Fibroblast of lung (primary cell): ENCODE measurements at regions not wholly inside any gene's neighbourhood (a gene's known extent, or its start where the extent isn't known, plus 50 kb on each side); places are given as distances from the start of the nearest gene placed in this dataset.

ENCODE experiments used
- DNase-seq, 2 donors: peaks; one replicate each; pipeline versions ENCODE4 v3.0.0 to v3.0.0-alpha.2; 2010; ENCODE audit warnings: low read depth in 2 of 2
- H2AFZ ChIP-seq: 2 replicates; pipeline ENCODE4 v1.5.1; 2012; ENCODE audit warnings: low read length, control low read depth, inconsistent platforms
- H3K27ac ChIP-seq: 2 replicates; pipeline ENCODE4 v1.5.1; 2011; ENCODE audit warnings: low read length, control low read depth; ENCODE audit not compliant: insufficient read depth
- H3K27me3 ChIP-seq: 2 replicates; pipeline ENCODE4 v1.5.1; 2011; ENCODE audit warnings: mild to moderate bottlenecking, low read length; ENCODE audit not compliant: control insufficient read depth, insufficient read depth
- H3K36me3 ChIP-seq: 2 replicates; pipeline ENCODE4 v1.5.1; 2011; ENCODE audit warnings: low read length; ENCODE audit not compliant: control insufficient read depth, insufficient read depth
- H3K4me1 ChIP-seq: 2 replicates; pipeline ENCODE4 v1.5.1; 2011; ENCODE audit warnings: low read length; ENCODE audit not compliant: control insufficient read depth, insufficient read depth; ENCODE audit errors: extremely low read depth
- H3K4me2 ChIP-seq: 2 replicates; pipeline ENCODE4 v1.5.1; 2011; ENCODE audit warnings: low read length, control low read depth; ENCODE audit not compliant: insufficient read depth; ENCODE audit errors: extremely low read depth
- H3K4me3 ChIP-seq, 4 experiments: fragments of 200-600 bp in 1 of 4; sonication (generic) in 1 of 4; replicated peaks in 1 of 4; 2 replicates each; pipeline ENCODE4 v1.5.1; 2011 to 2016; ENCODE audit warnings: low read length in 4 of 4, low read depth in 3 of 4, mild to moderate bottlenecking in 3 of 4, control low read depth in 2 of 4, inconsistent platforms in 1 of 4, mixed read lengths in 1 of 4; ENCODE audit not compliant: insufficient read depth in 1 of 4; ENCODE audit errors: control extremely low read depth in 1 of 4
- H3K79me2 ChIP-seq: 2 replicates; pipeline ENCODE4 v1.5.1; 2012; ENCODE audit warnings: mild to moderate bottlenecking, low read length, inconsistent platforms; ENCODE audit not compliant: control insufficient read depth, insufficient read depth
- H3K9ac ChIP-seq: 2 replicates; pipeline ENCODE4 v1.5.1; 2011; ENCODE audit warnings: mild to moderate bottlenecking, low read length, control low read depth; ENCODE audit not compliant: insufficient read depth
- H3K9me3 ChIP-seq: 2 replicates; pipeline ENCODE4 v1.5.1; 2012; ENCODE audit warnings: low read depth, low read length; ENCODE audit not compliant: control insufficient read depth, insufficient read depth
- H4K20me1 ChIP-seq: 2 replicates; pipeline ENCODE4 v1.5.1; 2011; ENCODE audit warnings: low read length; ENCODE audit not compliant: control insufficient read depth, insufficient read depth; ENCODE audit errors: extremely low read depth
- CTCF ChIP-seq, 2 donors: IDR thresholded peaks in 1 of 2; conservative IDR thresholded peaks in 1 of 2; 1 replicate in 1 of 2; 2 replicates in 1 of 2; pipeline ENCODE4 v1.5.1; 2011 to 2012; ENCODE audit warnings: low read length in 2 of 2, control low read depth in 1 of 2, inconsistent platforms in 1 of 2, low read depth in 1 of 2, mild to moderate bottlenecking in 1 of 2
- EZH2 ChIP-seq: IDR thresholded peaks from 2 replicates; pipeline ENCODE4 v1.5.1; 2012; ENCODE audit warnings: low read length, control low read depth, mild to moderate bottlenecking; ENCODE audit errors: missing control alignments

GRCh38 chr2:67812682-67813081 lies 250.1 kb downstream of the C1D start:
- no peak overlapping the region for H2AFZ ChIP-seq
- no peak for DNase-seq
- H3K4me1 ChIP-seq, result no peaks in the 10 kb centered on the region
- no peak overlapping the region for H3K27ac ChIP-seq
- H3K79me2 ChIP-seq, result no peaks in the 10 kb centered on the region
- H3K9ac ChIP-seq, result no peak overlapping the region
- no peak overlapping the region for H3K4me3 ChIP-seq
- no peaks in the 10 kb centered on the region for H3K27me3 ChIP-seq
- TF ChIP-seq EZH2, result no peak
- no peak for TF ChIP-seq CTCF (conservative IDR thresholded peaks at IDR 0.05 in 1 of 2, IDR thresholded peaks at IDR 0.05 in 1 of 2; ENCODE audit: low read depth in 1 of 2, low read length in 2 of 2)
- H3K36me3 ChIP-seq, result no peaks in the 10 kb centered on the region
- H3K4me2 ChIP-seq, result no peak overlapping the region
- no peaks in the 10 kb centered on the region for H3K9me3 ChIP-seq
- H4K20me1 ChIP-seq, result no peaks in the 10 kb centered on the region

DNA sequence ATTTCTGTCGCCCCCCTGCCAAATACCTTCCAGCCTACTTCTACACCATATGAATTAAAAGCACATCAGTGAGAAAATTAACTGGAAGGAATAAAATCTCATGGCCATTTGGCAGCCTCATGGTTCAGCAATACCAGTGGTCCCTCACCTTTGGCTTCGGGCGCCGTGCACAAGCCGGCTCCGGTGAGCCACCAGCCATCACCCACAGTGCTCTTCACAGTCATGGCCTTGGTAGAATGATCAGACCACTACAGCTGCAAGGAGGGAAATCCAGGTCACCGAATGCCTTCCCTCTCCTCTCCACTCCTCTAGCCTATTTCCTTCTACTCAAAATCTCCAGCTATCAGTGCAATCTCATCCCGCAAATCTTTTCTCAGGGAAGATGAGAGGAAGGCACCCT lies 239.1 kb downstream of the C1D start:
- no peak for DNase-seq
- Histone ChIP-seq H2AFZ (no peak overlapping the region), H4K20me1 (no peaks in the 10 kb centered on the region), H3K36me3 (no peaks in the 10 kb centered on the region), H3K79me2 (no peaks in the 10 kb centered on the region), H3K27me3 (no peaks in the 10 kb centered on the region), H3K9ac (no peak overlapping the region), H3K27ac (no peak overlapping the region), H3K4me3 (no peak overlapping the region), H3K4me1 (no peaks in the 10 kb centered on the region), H3K4me2 (no peak overlapping the region), H3K9me3 (no peaks in the 10 kb centered on the region)
- TF ChIP-seq EZH2 (no peak), CTCF (conservative IDR thresholded peaks at IDR 0.05 in 1 of 2, IDR thresholded peaks at IDR 0.05 in 1 of 2; ENCODE audit: low read depth in 1 of 2, low read length in 2 of 2) (no peak)

DNA sequence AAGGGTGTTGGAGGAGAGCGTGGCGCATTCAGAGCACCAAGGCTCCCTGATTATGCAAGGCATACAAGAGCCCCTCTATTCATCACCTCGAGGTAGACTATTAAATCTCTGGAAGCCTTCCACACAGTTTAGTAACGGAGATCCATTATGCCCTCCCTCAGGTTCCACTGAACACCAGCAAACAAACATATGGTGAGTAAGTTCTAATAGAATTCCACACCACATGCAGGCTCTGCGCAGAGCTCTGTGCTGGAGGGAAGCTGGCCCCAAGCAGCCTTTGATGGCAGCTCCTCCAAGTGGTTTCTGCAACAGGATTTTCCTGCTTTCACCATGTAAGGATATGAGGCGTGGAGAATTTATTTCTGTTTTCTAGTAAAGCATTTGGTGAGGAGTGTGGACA lies 238.6 kb downstream of the C1D start:
- H3K9me3 ChIP-seq, result no peaks in the 10 kb centered on the region
- DNase-seq, result peak; percentile 47 to 84
- H3K79me2 ChIP-seq, result no peaks in the 10 kb centered on the region
- no peak overlapping the region for H3K27ac ChIP-seq
- TF ChIP-seq CTCF (conservative IDR thresholded peaks at IDR 0.05 in 1 of 2, IDR thresholded peaks at IDR 0.05 in 1 of 2; ENCODE audit: low read depth in 1 of 2, low read length in 2 of 2) (no peak), EZH2 (no peak)
- no peaks in the 10 kb centered on the region for H4K20me1 ChIP-seq
- H3K4me2 ChIP-seq, result no peak overlapping the region
- no peak overlapping the region for H3K9ac ChIP-seq
- no peaks in the 10 kb centered on the region for H3K27me3 ChIP-seq
- H3K4me1 ChIP-seq, result no peaks in the 10 kb centered on the region
- H3K4me3 ChIP-seq, result no peak overlapping the region
- H3K36me3 ChIP-seq, result no peaks in the 10 kb centered on the region
- no peak overlapping the region for H2AFZ ChIP-seq
